H1 (cell line): ENCODE measurements at regions not wholly inside any gene's neighbourhood (a gene's known extent, or its start where the extent isn't known, plus 50 kb on each side); places are given as distances from the start of the nearest gene placed in this dataset.

Experiments used
- CTCF ChIA-PET: fragments of 300-600 bp; sonication (Branson Sonifier 250); formaldehyde crosslinking; loops from one replicate; lab custom pipeline; 2021; ENCODE audit not compliant: partially characterized antibody; lab: Charles Lee
- POLR2A ChIA-PET: fragments of 300-600 bp; sonication (Branson Sonifier 250); formaldehyde crosslinking; loops from one replicate; lab custom pipeline; 2021; ENCODE audit warnings: inconsistent platforms; ENCODE audit not compliant: partially characterized antibody; lab: Charles Lee
- DNase-seq, 2 experiments: peaks; one replicate each; pipeline versions ENCODE4 v3.0.0 to v3.0.0-alpha.2; 2010 to 2022; ENCODE audit warnings: low spot score in 2 of 2, low read depth in 1 of 2, mixed read lengths in 1 of 2
- FAIRE-seq: peaks from 2 replicates; lab custom pipeline; 2011; peaks lifted over from hg19 to GRCh38; lab: Jason Lieb, UNC
- H2AFZ ChIP-seq: 2 replicates; pipeline ENCODE4 v1.8.1; 2012; ENCODE audit warnings: low read length, inconsistent platforms
- H2AK5ac ChIP-seq: 2 replicates; pipeline ENCODE4 v1.6.1; 2013; ENCODE audit warnings: low read depth, low read length
- H2BK120ac ChIP-seq: replicated peaks from 2 replicates; pipeline ENCODE3; 2013; ENCODE audit warnings: low read depth, low read length, inconsistent platforms
- H2BK12ac ChIP-seq: 2 replicates; pipeline ENCODE4 v1.6.1; 2013; ENCODE audit warnings: low read depth, low read length
- H2BK15ac ChIP-seq: 2 replicates; pipeline ENCODE4 v1.6.1; 2013; ENCODE audit warnings: low read length
- H2BK20ac ChIP-seq: 2 replicates; pipeline ENCODE4 v1.6.1; 2013; ENCODE audit warnings: low read length
- H2BK5ac ChIP-seq: 2 replicates; pipeline ENCODE4 v1.6.1; 2013; ENCODE audit warnings: low read depth, low read length
- H3K14ac ChIP-seq: 2 replicates; pipeline ENCODE4 v1.6.1; 2013; ENCODE audit warnings: inconsistent platforms; ENCODE audit not compliant: insufficient read length
- H3K18ac ChIP-seq: 2 replicates; pipeline ENCODE4 v1.6.1; 2013; ENCODE audit warnings: low read length; ENCODE audit errors: extremely low read depth
- H3K23ac ChIP-seq: 2 replicates; pipeline ENCODE4 v1.6.1; 2013; ENCODE audit warnings: inconsistent platforms; ENCODE audit not compliant: insufficient read length
- H3K23me2 ChIP-seq: 2 replicates; pipeline ENCODE4 v1.6.1; 2013; ENCODE audit warnings: low read depth, low read length
- H3K27ac ChIP-seq: 2 replicates; pipeline ENCODE4 v1.6.1; 2011; ENCODE audit warnings: low read depth, low read length, inconsistent platforms
- H3K27me3 ChIP-seq, 4 experiments: replicated peaks in 1 of 4; 1 replicate in 1 of 4; 2 replicates in 3 of 4; pipeline versions ENCODE4 v1.6.1 to v1.8.1; 2011 to 2013; ENCODE audit warnings: low read length in 3 of 4, mild to moderate bottlenecking in 3 of 4, inconsistent platforms in 2 of 4, mixed read lengths in 2 of 4, moderate library complexity in 1 of 4; ENCODE audit not compliant: control insufficient read depth in 3 of 4, insufficient read depth in 3 of 4; ENCODE audit errors: extremely low read depth in 1 of 4
- H3K36me3 ChIP-seq, 4 experiments: 2 replicates each; pipeline versions ENCODE4 v1.6.1 to v1.8.1; 2011 to 2013; ENCODE audit warnings: mild to moderate bottlenecking in 4 of 4, low read length in 3 of 4, moderate library complexity in 2 of 4, control low read depth in 1 of 4, inconsistent platforms in 1 of 4; ENCODE audit not compliant: insufficient read depth in 4 of 4, control insufficient read depth in 2 of 4
- H3K4ac ChIP-seq: replicated peaks from 2 replicates; pipeline ENCODE3; 2013; ENCODE audit warnings: low read length, low read depth, mixed read lengths, inconsistent platforms; ENCODE audit not compliant: insufficient read length
- H3K4me1 ChIP-seq, 4 experiments: replicated peaks in 1 of 4; 1 replicate in 1 of 4; 2 replicates in 3 of 4; pipeline versions ENCODE4 v1.6.1 to v1.8.1; 2011 to 2013; ENCODE audit warnings: low read length in 3 of 4, inconsistent platforms in 2 of 4, mixed read lengths in 1 of 4; ENCODE audit not compliant: insufficient read depth in 4 of 4, control insufficient read depth in 3 of 4
- H3K4me2 ChIP-seq, 2 experiments: 2 replicates each; pipeline versions ENCODE4 v1.6.1 to v1.8.1; 2011 to 2013; ENCODE audit warnings: low read depth in 2 of 2, low read length in 2 of 2, control low read depth in 1 of 2, inconsistent platforms in 1 of 2, mild to moderate bottlenecking in 1 of 2; ENCODE audit not compliant: insufficient read depth in 1 of 2
- H3K4me3 ChIP-seq, 4 experiments: fragments of 200-600, 300-600 bp in 1 of 4; sonication (generic), shearing (Covaris generic), sonication (Bioruptor Twin) in 1 of 4; 2 replicates each; pipeline versions ENCODE4 v1.5.1 to v1.8.1; 2011 to 2016; ENCODE audit warnings: low read length in 4 of 4, low read depth in 3 of 4, control low read depth in 2 of 4, inconsistent platforms in 2 of 4, mild to moderate bottlenecking in 2 of 4, mixed read lengths in 1 of 4, moderate library complexity in 1 of 4; ENCODE audit not compliant: insufficient read depth in 2 of 4; ENCODE audit errors: extremely low read depth in 1 of 4
- H3K56ac ChIP-seq: replicated peaks from 2 replicates; pipeline ENCODE3; 2013; ENCODE audit warnings: low read depth, mild to moderate bottlenecking, mixed read lengths, low read length, inconsistent platforms; ENCODE audit not compliant: insufficient read length
- H3K79me1 ChIP-seq: 2 replicates; pipeline ENCODE4 v1.6.1; 2013; ENCODE audit warnings: low read depth, low read length, control low read depth
- H3K79me2 ChIP-seq, 2 experiments: 2 replicates each; pipeline versions ENCODE4 v1.6.1 to v1.8.1; 2012 to 2013; ENCODE audit warnings: low read length in 2 of 2, mild to moderate bottlenecking in 2 of 2, inconsistent platforms in 1 of 2; ENCODE audit not compliant: insufficient read depth in 2 of 2, control insufficient read depth in 1 of 2
- H3K9ac ChIP-seq, 4 experiments: replicated peaks in 1 of 4; 1 replicate in 1 of 4; 2 replicates in 3 of 4; pipeline versions ENCODE4 v1.6.1 to v1.8.1; 2011 to 2013; ENCODE audit warnings: low read depth in 3 of 4, low read length in 3 of 4, control low read depth in 2 of 4, mild to moderate bottlenecking in 2 of 4, moderate library complexity in 2 of 4, inconsistent platforms in 1 of 4; ENCODE audit errors: extremely low read depth in 1 of 4
- H3K9me3 ChIP-seq, 2 experiments: 2 replicates each; pipeline versions ENCODE4 v1.6.1 to v1.8.1; 2012 to 2013; ENCODE audit warnings: mild to moderate bottlenecking in 2 of 2, moderate library complexity in 2 of 2, control low read depth in 1 of 2, inconsistent platforms in 1 of 2, low read depth in 1 of 2, low read length in 1 of 2, mixed read lengths in 1 of 2; ENCODE audit not compliant: insufficient read depth in 2 of 2
- H4K20me1 ChIP-seq, 2 experiments: replicated peaks in 1 of 2; 2 replicates each; pipeline versions ENCODE3 to v1.8.1; 2011 to 2013; ENCODE audit warnings: inconsistent platforms in 2 of 2, low read length in 2 of 2, mild to moderate bottlenecking in 1 of 2; ENCODE audit not compliant: insufficient read depth in 2 of 2, control insufficient read depth in 1 of 2
- H4K5ac ChIP-seq: 2 replicates; pipeline ENCODE4 v1.6.1; 2013; ENCODE audit warnings: low read length, low read depth, mixed read lengths, inconsistent platforms; ENCODE audit not compliant: insufficient read length
- H4K8ac ChIP-seq: 2 replicates; pipeline ENCODE4 v1.8.0; 2013; ENCODE audit warnings: mild to moderate bottlenecking, moderate library complexity, low read length, inconsistent platforms; ENCODE audit not compliant: insufficient read depth; ENCODE audit errors: extremely low read depth
- H4K91ac ChIP-seq: replicated peaks from 2 replicates; pipeline ENCODE3; 2013; ENCODE audit warnings: low read length, mixed read lengths, inconsistent platforms; ENCODE audit not compliant: insufficient read length
- CHD1 ChIP-seq: IDR thresholded peaks from 2 replicates; pipeline ENCODE4 v1.6.1; 2012; ENCODE audit warnings: low read depth, low read length, improper control_type of control experiment
- CTBP2 ChIP-seq: IDR thresholded peaks from 2 replicates; pipeline ENCODE4 v1.7.0; 2011; ENCODE audit warnings: borderline replicate concordance, mild to moderate bottlenecking, moderate library complexity, mixed read lengths, low read length; ENCODE audit not compliant: insufficient read depth, insufficient read length
- CTCF ChIP-seq, 3 experiments: IDR thresholded peaks; 1 replicate in 2 of 3; 2 replicates in 1 of 3; pipeline versions ENCODE4 v1.5.1 to v1.6.1; 2011; ENCODE audit warnings: low read length in 3 of 3, mild to moderate bottlenecking in 3 of 3, inconsistent platforms in 2 of 3, low read depth in 1 of 3, moderate library complexity in 1 of 3; ENCODE audit not compliant: insufficient read depth in 1 of 3; ENCODE audit errors: control extremely low read depth in 1 of 3
- GABPA ChIP-seq: IDR thresholded peaks from 2 replicates; pipeline ENCODE4 v1.6.1; 2011; ENCODE audit warnings: mild to moderate bottlenecking, low read length, moderate library complexity, borderline replicate concordance; ENCODE audit not compliant: insufficient read depth
- KDM1A ChIP-seq: fragments of 200-600, 300-600 bp; sonication (generic); IDR thresholded peaks from 2 replicates; pipeline ENCODE4 v1.7.1; 2016; ENCODE audit warnings: mild to moderate bottlenecking, low read length, borderline replicate concordance
- NANOG ChIP-seq: IDR thresholded peaks from 2 replicates; pipeline ENCODE4 v1.6.1; 2011; ENCODE audit warnings: low read length, low read depth, mild to moderate bottlenecking, inconsistent platforms; ENCODE audit not compliant: insufficient read depth, poor library complexity, severe bottlenecking
- POLR2AphosphoS5 ChIP-seq: IDR thresholded peaks from 2 replicates; pipeline ENCODE4 v1.6.1; 2011; ENCODE audit warnings: low read depth, low read length
- RAD21 ChIP-seq, 2 experiments: IDR thresholded peaks in 1 of 2; conservative IDR thresholded peaks in 1 of 2; 2 replicates each; pipeline ENCODE4 v1.6.1; 2011; ENCODE audit warnings: low read depth in 2 of 2, low read length in 2 of 2, improper control_type of control experiment in 1 of 2, inconsistent platforms in 1 of 2, mild to moderate bottlenecking in 1 of 2, moderate library complexity in 1 of 2
- RFX5 ChIP-seq: IDR thresholded peaks from 2 replicates; pipeline ENCODE4 v1.6.1; 2011; ENCODE audit warnings: low read depth, low read length, improper control_type of control experiment, borderline replicate concordance
- SRF ChIP-seq: IDR thresholded peaks from 2 replicates; pipeline ENCODE4 v1.6.1; 2011; ENCODE audit warnings: mild to moderate bottlenecking, low read depth, low read length, moderate library complexity
- ZNF274 ChIP-seq: IDR thresholded peaks from 2 replicates; pipeline ENCODE4 v1.7.0; 2012; ENCODE audit warnings: low read length, borderline replicate concordance; ENCODE audit errors: extremely low read depth
- WGBS, 2 experiments: shearing (Covaris generic) in 1 of 2; methylation state at CpG; one replicate each; pipeline versions ENCODE4 v1.1.6 to v1.1.7; 2013 to 2015; ENCODE audit warnings: low lambda C conversion rate in 2 of 2, mixed read lengths in 2 of 2, inconsistent platforms in 1 of 2, low coverage in 1 of 2, missing lambda C conversion rate in 1 of 2; ENCODE audit not compliant: insufficient replicate concordance in 2 of 2, insufficient coverage in 1 of 2, insufficient read length in 1 of 2; ENCODE audit errors: extremely low coverage in 1 of 2, missing lambda C conversion rate in 1 of 2; 5-methylcytosine and 5-hydroxymethylcytosine counted together

GRCh38 chr1:88230126-88230525, 453.9 kb upstream of the PKN2 start:
- ChIA-PET POLR2A (no interaction called here), CTCF (no interaction called here)
- Histone ChIP-seq H3K27ac (no peak overlapping the region), H3K9me3 (no peaks in the 10 kb centered on the region), H2BK120ac (no peak overlapping the region), H4K8ac (no peak overlapping the region), H2AK5ac (no peak overlapping the region), H3K79me1 (no peaks in the 10 kb centered on the region), H3K14ac (no peak overlapping the region), H2AFZ (peak overlapping the region; percentile 58; the same call in 1 of the 2 replicates), H3K4me1 (no peaks in the 10 kb centered on the region), H3K9ac (no peak overlapping the region), H3K56ac (no peak overlapping the region), H3K18ac (no peak overlapping the region), H2BK5ac (no peak overlapping the region), H3K4me2 (no peak overlapping the region), H3K23ac (no peak overlapping the region), H3K4ac (no peak overlapping the region), H3K4me3 (no peak overlapping the region), H4K5ac (no peak overlapping the region), H2BK15ac (no peak overlapping the region), H3K36me3 (no peaks in the 10 kb centered on the region), H4K91ac (no peak overlapping the region), H3K79me2 (no peaks in the 10 kb centered on the region), H2BK20ac (no peak overlapping the region), H4K20me1 (no peaks in the 10 kb centered on the region), H2BK12ac (no peak overlapping the region), H3K23me2 (no peaks in the 10 kb centered on the region), H3K27me3 (no peaks in the 10 kb centered on the region)
- WGBS, 2 experiments: 79% methylated on average over 3 of the region's 3 CpGs; no CpG with 5 or more reads in 1 of the 2 experiments
- no peak for DNase-seq
- no peak for TF ChIP-seq GABPA
- TF ChIP-seq POLR2AphosphoS5: no peak
- TF ChIP-seq SRF: no peak
- no peak for TF ChIP-seq CHD1
- TF ChIP-seq ZNF274: no peak
- no peak for TF ChIP-seq CTCF (IDR thresholded peaks at IDR 0.05; ENCODE audit: control extremely low read depth in 1 of 3, insufficient read depth in 1 of 3, low read depth in 1 of 3, low read length in 3 of 3)
- TF ChIP-seq KDM1A: no peak
- TF ChIP-seq CTBP2: no peak
- TF ChIP-seq NANOG: no peak
- TF ChIP-seq RAD21 (IDR thresholded peaks at IDR 0.05 in 1 of 2, conservative IDR thresholded peaks at IDR 0.05 in 1 of 2; ENCODE audit: low read depth in 2 of 2, low read length in 2 of 2): no peak
- TF ChIP-seq RFX5: no peak
- FAIRE-seq: no peak
